ENCODE measurements at regions not wholly inside any gene's neighbourhood (a gene's known extent, or its start where the extent isn't known, plus 50 kb on each side); places are given as distances from the start of the nearest gene placed in this dataset.
"Not testable (repeated sequence)": the region's sequence is repeated elsewhere in the genome, so short reads cannot be mapped to it uniquely, and the experiment has no call there.

- in situ Hi-C loops (cut with MboI; ENCODE audit: low pct_unique_long_range_greater_than_20kb in 2 of 9, low sequenced_read_pairs in 9 of 9, unreplicated experiment in 9 of 9), result loop anchor here in 5 of 9 experiments (25.0 kb wide), 5 partner anchors 104 to 1854 kb away; partner anchors contain the start of gene EPHA4 (in 1 of the 5)
- no peak overlapping the region for H3K27ac ChIP-seq
- H3K4me3 ChIP-seq, result no peak overlapping the region
- no peak for ATAC-seq (replicated peaks in 6 of 8)
- peaks cover 4 to 7% of the 10 kb centered on the region in 2 donors for H3K4me1 ChIP-seq (replicated peaks in 1 of 2)
- 8 to 95% (median 80%) methylated on average over 1 to 2 of the region's 2 CpGs; no CpG with 5 or more reads in 3 of the 10 experiments for WGBS, 10 experiments
Observed at GRCh38 chr2:219733106-219733505, 105.7 kb downstream of the SLC4A3 start.

GRCh38 chr2:219733746-219734145 lies 106.3 kb downstream of the SLC4A3 start:
- WGBS, 10 experiments, result 29 to 83% (median 60%) methylated on average over 1 to 2 of the region's 2 CpGs; no CpG with 5 or more reads in 5 of the 10 experiments
- in situ Hi-C loops (cut with MboI; ENCODE audit: low pct_unique_long_range_greater_than_20kb in 2 of 9, low sequenced_read_pairs in 9 of 9, unreplicated experiment in 9 of 9), result loop anchor here in 5 of 9 experiments (25.0 kb wide), 5 partner anchors 104 to 1854 kb away; partner anchors contain the start of gene EPHA4 (in 1 of the 5)
- H3K27ac ChIP-seq, result no peak overlapping the region
- peaks cover 0 to under 1% of the 10 kb centered on the region in 2 donors for H3K4me1 ChIP-seq (replicated peaks in 1 of 2)
- no peak overlapping the region for H3K4me3 ChIP-seq
- ATAC-seq (replicated peaks in 6 of 8), result peak in 1 of 8 experiments; percentile 20

DNA sequence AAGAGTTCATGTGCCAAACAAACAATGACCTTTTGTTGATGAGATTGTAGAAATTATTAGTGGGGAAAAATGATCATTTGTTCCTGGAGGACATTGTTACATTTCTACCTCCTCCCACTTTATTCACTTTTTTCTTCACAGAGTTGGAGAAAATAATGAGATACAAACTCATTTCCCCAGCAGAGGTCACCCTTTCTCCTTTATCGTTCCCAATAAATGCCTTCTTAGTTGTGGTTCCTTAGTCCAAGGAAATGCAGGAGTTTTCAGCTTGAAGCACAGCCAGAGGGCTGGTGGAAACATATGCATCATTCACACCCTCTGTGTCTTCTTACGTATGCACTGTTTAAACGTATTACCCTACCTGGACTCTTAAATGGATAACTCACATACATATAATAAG lies 108.8 kb downstream of the SLC4A3 start:
- Histone ChIP-seq H3K27ac (no peak overlapping the region), H3K4me3 (no peak overlapping the region), H3K4me1 (replicated peaks in 1 of 2) (peaks cover 0 to 4% of the 10 kb centered on the region in 2 donors)
- WGBS, 10 experiments, result 0 to 11% (median 0%) methylated on average over 1 to 3 of the region's 3 CpGs; no CpG with 5 or more reads in 2 of the 10 experiments
- in situ Hi-C loops (cut with MboI; ENCODE audit: low pct_unique_long_range_greater_than_20kb in 2 of 9, low sequenced_read_pairs in 9 of 9, unreplicated experiment in 9 of 9), result loop anchor here in 5 of 9 experiments (25.0 kb wide), 5 partner anchors 101 to 1851 kb away; partner anchors contain the start of gene EPHA4 (in 1 of the 5)
- ATAC-seq (replicated peaks in 6 of 8), result peak; percentile 69 to 86 (median 76)

DNA sequence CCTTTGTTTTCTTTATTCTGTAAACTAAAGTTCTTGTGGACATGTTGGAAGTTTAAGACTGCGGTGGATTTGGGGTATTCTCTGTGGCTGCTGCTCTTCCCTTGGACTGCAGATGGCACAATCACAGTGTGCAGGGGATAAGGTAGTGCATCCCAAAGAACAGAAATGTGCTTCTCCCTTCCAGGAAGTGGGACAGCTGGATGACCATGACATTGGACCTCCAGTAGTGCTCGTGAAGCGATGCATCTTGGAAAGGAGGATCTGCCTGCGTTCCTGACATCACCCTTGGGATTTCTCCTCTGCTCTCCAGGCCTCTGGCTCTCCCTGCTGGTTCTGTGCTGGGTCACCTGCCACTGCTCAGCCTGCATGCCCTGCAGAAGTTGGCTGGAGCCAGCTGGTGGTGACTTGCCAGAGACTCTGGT lies 109.9 kb downstream of the SLC4A3 start:
- H3K4me3 ChIP-seq, result no peak overlapping the region
- 70 to 89% (median 78%) methylated on average over 2 to 3 of the region's 4 CpGs; no CpG with 5 or more reads in 6 of the 10 experiments for WGBS, 10 experiments
- no peak overlapping the region for H3K27ac ChIP-seq
- in situ Hi-C loops (cut with MboI; ENCODE audit: low pct_unique_long_range_greater_than_20kb in 2 of 9, low sequenced_read_pairs in 9 of 9, unreplicated experiment in 9 of 9), result loop anchor here in 5 of 9 experiments (25.0 kb wide), 5 partner anchors 100 to 1850 kb away; partner anchors contain the start of gene EPHA4 (in 1 of the 5)
- peaks cover 0 to 4% of the 10 kb centered on the region in 2 donors for H3K4me1 ChIP-seq (replicated peaks in 1 of 2)
- peak; percentile 36 to 91 (median 82) for ATAC-seq (replicated peaks in 6 of 8)

GRCh38 chr2:219739066-219739465 lies 111.6 kb downstream of the SLC4A3 start:
- Histone ChIP-seq H3K4me1 (replicated peaks in 1 of 2) (peaks cover 0 to 4% of the 10 kb centered on the region in 2 donors), H3K4me3 (no peak overlapping the region), H3K27ac (no peak overlapping the region)
- WGBS, 10 experiments, result 0 to 92% (median 53%) methylated on average over 2 to 4 of the region's 4 CpGs
- in situ Hi-C loops (cut with MboI; ENCODE audit: low pct_unique_long_range_greater_than_20kb in 2 of 9, low sequenced_read_pairs in 9 of 9, unreplicated experiment in 9 of 9), result loop anchor here in 5 of 9 experiments (25.0 kb wide), 5 partner anchors 98 to 1848 kb away; partner anchors contain the start of gene EPHA4 (in 1 of the 5)
- ATAC-seq (replicated peaks in 6 of 8), result peak in 2 of 8 experiments; percentile 41 to 74

- peaks cover 2 to 4% of the 10 kb centered on the region in 2 donors for H3K4me1 ChIP-seq (replicated peaks in 1 of 2)
- WGBS, 10 experiments, result 64 to 100% (median 85%) methylated on average over 1 to 7 of the region's 13 CpGs; no CpG with 5 or more reads in 3 of the 10 experiments
- no peak overlapping the region for H3K4me3 ChIP-seq
- H3K27ac ChIP-seq, result no peak overlapping the region
- in situ Hi-C loops (cut with MboI; ENCODE audit: low pct_unique_long_range_greater_than_20kb in 2 of 9, low sequenced_read_pairs in 9 of 9, unreplicated experiment in 9 of 9), result loop anchor here in 6 of 9 experiments (10.0 to 25.0 kb wide), 6 partner anchors 97 to 1847 kb away; partner anchors contain the start of gene EPHA4 (in 2 of the 6)
- no peak for ATAC-seq (replicated peaks in 6 of 8)
Observed at GRCh38 chr2:219739866-219740440, 112.5 kb downstream of the SLC4A3 start.

GRCh38 chr2:219743548-219743947 lies 116.1 kb downstream of the SLC4A3 start:
- WGBS, 10 experiments, result 29 to 100% (median 92%) methylated on average over 1 of the region's 1 CpG; no CpG with 5 or more reads in 6 of the 10 experiments
- H3K4me1 ChIP-seq (replicated peaks in 1 of 2), result peaks cover 4% of the 10 kb centered on the region in 2 donors
- in situ Hi-C loops (cut with MboI; ENCODE audit: low pct_unique_long_range_greater_than_20kb in 2 of 9, low sequenced_read_pairs in 9 of 9, unreplicated experiment in 9 of 9), result loop anchor here in 6 of 9 experiments (10.0 to 25.0 kb wide), 6 partner anchors 94 to 1844 kb away; partner anchors contain the start of gene EPHA4 (in 2 of the 6)
- ATAC-seq (replicated peaks in 6 of 8), result no peak
- H3K27ac ChIP-seq, result no peak overlapping the region
- H3K4me3 ChIP-seq, result no peak overlapping the region

- ATAC-seq (replicated peaks in 6 of 8), result no peak
- WGBS, 10 experiments, result 0 to 100% (median 71%) methylated on average over 1 to 2 of the region's 2 CpGs; no CpG with 5 or more reads in 3 of the 10 experiments
- in situ Hi-C loops (cut with MboI; ENCODE audit: low pct_unique_long_range_greater_than_20kb in 2 of 9, low sequenced_read_pairs in 9 of 9, unreplicated experiment in 9 of 9), result loop anchor here in 6 of 9 experiments (10.0 to 25.0 kb wide), 6 partner anchors 93 to 1843 kb away; partner anchors contain the start of gene EPHA4 (in 2 of the 6)
- peaks cover 4% of the 10 kb centered on the region in 2 donors for H3K4me1 ChIP-seq (replicated peaks in 1 of 2)
- H3K4me3 ChIP-seq, result no peak overlapping the region
- H3K27ac ChIP-seq, result no peak overlapping the region
Observed at GRCh38 chr2:219744066-219744465, 116.6 kb downstream of the SLC4A3 start.

- Histone ChIP-seq H3K4me3 (no peak overlapping the region), H3K4me1 (replicated peaks in 1 of 2) (peaks cover 4% of the 10 kb centered on the region in 2 donors), H3K27ac (no peak overlapping the region)
- in situ Hi-C loops (cut with MboI; ENCODE audit: low pct_unique_long_range_greater_than_20kb in 2 of 9, low sequenced_read_pairs in 9 of 9, unreplicated experiment in 9 of 9), result loop anchor here in 6 of 9 experiments (10.0 to 25.0 kb wide), 6 partner anchors 93 to 1843 kb away; partner anchors contain the start of gene EPHA4 (in 2 of the 6)
- ATAC-seq (replicated peaks in 6 of 8), result peak in 1 of 8 experiments; percentile 91
- WGBS, 10 experiments, result 0 to 100% (median 67%) methylated on average over 1 to 3 of the region's 4 CpGs; no CpG with 5 or more reads in 1 of the 10 experiments
Observed at GRCh38 chr2:219744600-219744999, 117.2 kb downstream of the SLC4A3 start.

DNA sequence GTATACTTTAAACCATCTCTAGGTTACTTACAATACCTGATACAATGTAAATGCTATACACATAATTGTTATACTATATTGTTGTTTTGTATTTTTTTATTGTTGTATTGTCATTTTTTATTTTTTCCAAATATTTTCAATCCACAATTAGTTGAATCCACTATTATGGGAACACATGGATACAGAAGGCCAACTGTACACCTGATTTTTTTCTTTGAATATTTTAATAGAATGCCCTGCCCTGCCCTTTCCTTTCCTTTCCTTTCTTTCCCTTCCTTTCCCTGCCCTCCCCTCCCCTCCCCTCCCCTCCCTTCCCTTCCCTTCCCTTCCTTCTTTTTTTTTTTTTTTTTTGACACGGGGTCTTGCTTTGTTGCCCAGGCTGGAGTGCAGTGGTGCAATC lies 120.2 kb downstream of the SLC4A3 start:
- no CpG with 5 or more reads among the region's 1 CpG for WGBS, 10 experiments
- no peak for ATAC-seq (replicated peaks in 6 of 8)
- peaks cover 0 to 4% of the 10 kb centered on the region in 2 donors for H3K4me1 ChIP-seq (replicated peaks in 1 of 2)
- no peak overlapping the region for H3K4me3 ChIP-seq
- in situ Hi-C loops (cut with MboI; ENCODE audit: low pct_unique_long_range_greater_than_20kb in 2 of 9, low sequenced_read_pairs in 9 of 9, unreplicated experiment in 9 of 9), result loop anchor here in 6 of 9 experiments (10.0 to 25.0 kb wide), 6 partner anchors 90 to 1840 kb away; partner anchors contain the start of gene EPHA4 (in 2 of the 6)
- no peak overlapping the region for H3K27ac ChIP-seq

GRCh38 chr2:219748671-219749570 lies 121.5 kb downstream of the SLC4A3 start:
- ATAC-seq (replicated peaks in 6 of 8), result peak in 1 of 8 experiments; percentile 22
- H3K4me1 ChIP-seq (replicated peaks in 1 of 2), result peaks cover 0 to 4% of the 10 kb centered on the region in 2 donors
- in situ Hi-C loops (cut with MboI; ENCODE audit: low pct_unique_long_range_greater_than_20kb in 2 of 9, low sequenced_read_pairs in 9 of 9, unreplicated experiment in 9 of 9), result loop anchor here in 6 of 9 experiments (10.0 to 25.0 kb wide), 6 partner anchors 88 to 1838 kb away; partner anchors contain the start of gene EPHA4 (in 2 of the 6)
- H3K27ac ChIP-seq, result no peak overlapping the region
- 8 to 100% (median 71%) methylated on average over 1 to 4 of the region's 4 CpGs for WGBS, 10 experiments
- H3K4me3 ChIP-seq, result no peak overlapping the region

DNA sequence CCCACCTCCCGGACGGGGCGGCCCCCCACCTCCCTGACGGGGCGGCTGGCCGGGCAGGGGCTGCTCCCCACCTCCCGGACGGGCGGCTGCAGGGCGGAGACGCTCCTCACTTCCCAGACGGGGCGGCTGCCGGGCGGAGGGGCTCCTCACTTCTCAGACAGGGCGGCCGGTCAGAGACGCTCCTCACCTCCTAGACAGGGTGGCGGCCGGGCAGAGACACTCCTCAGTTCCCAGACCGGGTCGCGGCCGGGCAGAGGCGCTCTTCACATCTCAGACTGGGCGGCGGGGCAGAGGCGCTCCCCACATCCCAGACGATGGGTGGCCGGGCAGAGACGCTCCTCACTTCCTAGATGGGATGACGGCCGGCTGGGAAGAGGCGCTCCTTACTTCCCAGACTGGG lies 123.7 kb downstream of the SLC4A3 start:
- H3K4me1 ChIP-seq (replicated peaks in 1 of 2); ATAC-seq (replicated peaks in 6 of 8); H3K27ac ChIP-seq; H3K4me3 ChIP-seq; in situ Hi-C loops (cut with MboI; ENCODE audit: low pct_unique_long_range_greater_than_20kb in 2 of 9, low sequenced_read_pairs in 9 of 9, unreplicated experiment in 9 of 9): not testable (repeated sequence)
- WGBS, 10 experiments, result no CpG with 5 or more reads among the region's 34 CpGs

Measured in motor neuron (in vitro differentiated cells).